H9 (cell line): ENCODE measurements at regions not wholly inside any gene's neighbourhood (a gene's known extent, or its start where the extent isn't known, plus 50 kb on each side); places are given as distances from the start of the nearest gene placed in this dataset.

Experiments used
- DNase-seq: peaks from one replicate; pipeline ENCODE4 v3.0.0-alpha.2; 2017
- H2AFZ ChIP-seq: one replicate; pipeline ENCODE4 v1.6.1; 2013; ENCODE audit warnings: mild to moderate bottlenecking, low read length, control low read depth, moderate library complexity
- H2AK5ac ChIP-seq: 2 replicates; pipeline ENCODE4 v1.6.1; 2013; ENCODE audit warnings: low read length, control low read depth, mixed read lengths; ENCODE audit not compliant: insufficient read length
- H2BK120ac ChIP-seq: one replicate; pipeline ENCODE4 v1.6.1; 2013; ENCODE audit warnings: low read depth, mild to moderate bottlenecking, low read length, control low read depth, inconsistent platforms; ENCODE audit not compliant: poor library complexity, severe bottlenecking
- H2BK12ac ChIP-seq: 2 replicates; pipeline ENCODE4 v1.6.1; 2013; ENCODE audit warnings: low read length, control low read depth, mixed read lengths, low read depth; ENCODE audit not compliant: insufficient read length
- H2BK15ac ChIP-seq: 2 replicates; pipeline ENCODE4 v1.6.1; 2013; ENCODE audit warnings: low read depth, low read length, control low read depth
- H2BK20ac ChIP-seq: one replicate; pipeline ENCODE4 v1.6.1; 2013; ENCODE audit warnings: low read depth, mild to moderate bottlenecking, low read length, control low read depth, inconsistent platforms; ENCODE audit not compliant: poor library complexity, severe bottlenecking
- H2BK5ac ChIP-seq: 2 replicates; pipeline ENCODE4 v1.6.1; 2013; ENCODE audit warnings: low read length, control low read depth, mixed read lengths; ENCODE audit not compliant: insufficient read length
- H3K14ac ChIP-seq: 2 replicates; pipeline ENCODE4 v1.6.1; 2013; ENCODE audit warnings: low read length, control low read depth; ENCODE audit not compliant: insufficient read depth
- H3K18ac ChIP-seq: 2 replicates; pipeline ENCODE4 v1.6.1; 2013; ENCODE audit warnings: low read depth, mild to moderate bottlenecking, mixed read lengths, low read length, control low read depth; ENCODE audit not compliant: insufficient read length
- H3K23ac ChIP-seq: 2 replicates; pipeline ENCODE4 v1.6.1; 2013; ENCODE audit warnings: low read length, control low read depth, mixed read lengths, low read depth; ENCODE audit not compliant: insufficient read length
- H3K23me2 ChIP-seq: 2 replicates; pipeline ENCODE4 v1.6.1; 2013; ENCODE audit warnings: low read depth, mild to moderate bottlenecking, mixed read lengths, low read length, control low read depth; ENCODE audit not compliant: insufficient read length, poor library complexity, severe bottlenecking
- H3K27ac ChIP-seq: 2 replicates; pipeline ENCODE4 v1.5.1; 2013; ENCODE audit warnings: low read length, control low read depth, mixed read lengths, low read depth; ENCODE audit not compliant: insufficient read length
- H3K27me3 ChIP-seq: 2 replicates; pipeline ENCODE4 v1.6.1; 2013; ENCODE audit warnings: low read length, control low read depth, inconsistent platforms; ENCODE audit not compliant: insufficient read depth
- H3K4ac ChIP-seq: 2 replicates; pipeline ENCODE4 v1.6.1; 2013; ENCODE audit warnings: low read depth, mild to moderate bottlenecking, control low read depth, inconsistent platforms, low read length, moderate library complexity
- H3K4me1 ChIP-seq: 2 replicates; pipeline ENCODE4 v1.6.1; 2013; ENCODE audit warnings: low read length, control low read depth, inconsistent platforms; ENCODE audit not compliant: insufficient read depth
- H3K4me2 ChIP-seq: 2 replicates; pipeline ENCODE4 v1.6.1; 2013; ENCODE audit warnings: low read length, control low read depth, mixed read lengths; ENCODE audit not compliant: insufficient read length, insufficient read depth
- H3K56ac ChIP-seq: 2 replicates; pipeline ENCODE4 v1.6.1; 2013; ENCODE audit warnings: low read depth, mild to moderate bottlenecking, mixed read lengths, low read length, control low read depth; ENCODE audit not compliant: insufficient read length
- H3K79me1 ChIP-seq: 2 replicates; pipeline ENCODE4 v1.6.1; 2013; ENCODE audit warnings: low read depth, mild to moderate bottlenecking, moderate library complexity, low read length, control low read depth, inconsistent platforms; ENCODE audit not compliant: insufficient read depth, poor library complexity, severe bottlenecking
- H3K79me2 ChIP-seq: 2 replicates; pipeline ENCODE4 v1.6.1; 2013; ENCODE audit warnings: low read length, control low read depth, inconsistent platforms; ENCODE audit not compliant: insufficient read depth
- H3K9ac ChIP-seq: 2 replicates; pipeline ENCODE4 v1.6.1; 2013; ENCODE audit warnings: low read length, control low read depth, mixed read lengths; ENCODE audit not compliant: insufficient read length; ENCODE audit errors: extremely low read depth
- H3K9me3 ChIP-seq: one replicate; pipeline ENCODE4 v1.6.1; 2013; ENCODE audit warnings: low read depth, low read length, inconsistent platforms; ENCODE audit not compliant: control insufficient read depth
- H3T11ph ChIP-seq: one replicate; pipeline ENCODE4 v1.6.1; 2013; ENCODE audit warnings: mild to moderate bottlenecking, low read length, control low read depth, inconsistent platforms
- H4K20me1 ChIP-seq: one replicate; pipeline ENCODE4 v1.6.1; 2013; ENCODE audit not compliant: control insufficient read depth, insufficient read length, insufficient read depth
- H4K5ac ChIP-seq: 2 replicates; pipeline ENCODE4 v1.6.1; 2013; ENCODE audit warnings: low read depth, mild to moderate bottlenecking, mixed read lengths, low read length, control low read depth; ENCODE audit not compliant: insufficient read length
- H4K8ac ChIP-seq: replicated peaks from 2 replicates; pipeline ENCODE4 v1.6.1; 2013; ENCODE audit warnings: low read length, control low read depth, mixed read lengths, low read depth; ENCODE audit not compliant: insufficient read length
- H4K91ac ChIP-seq: 2 replicates; pipeline ENCODE4 v1.6.1; 2013; ENCODE audit warnings: low read depth, mild to moderate bottlenecking, moderate library complexity, mixed read lengths, low read length, control low read depth; ENCODE audit not compliant: insufficient read length
- H3K27ac Mint-ChIP-seq, 3 experiments: 2 replicates in 2 of 3; 3 replicates in 1 of 3; pipeline ENCODE4 v1.8.0; 2020 to 2021; ENCODE audit warnings: mixed read lengths in 3 of 3, mild to moderate bottlenecking in 1 of 3, moderate library complexity in 1 of 3
- H3K27me3 Mint-ChIP-seq: 2 replicates; pipeline ENCODE4 v1.8.0; 2021; ENCODE audit warnings: low read depth, mild to moderate bottlenecking, moderate library complexity, mixed read lengths
- H3K36me3 Mint-ChIP-seq, 3 experiments: 2 replicates in 2 of 3; 3 replicates in 1 of 3; pipeline ENCODE4 v1.8.0; 2020 to 2021; ENCODE audit warnings: low read depth in 3 of 3, mixed read lengths in 3 of 3; ENCODE audit not compliant: insufficient read depth in 1 of 3
- H3K4me1 Mint-ChIP-seq, 2 experiments: 2 replicates each; pipeline ENCODE4 v1.8.0; 2020; ENCODE audit warnings: mixed read lengths in 2 of 2
- H3K4me3 Mint-ChIP-seq, 2 experiments: 2 replicates in 1 of 2; 3 replicates in 1 of 2; pipeline ENCODE4 v1.8.0; 2020 to 2021; ENCODE audit warnings: mild to moderate bottlenecking in 2 of 2, mixed read lengths in 2 of 2, moderate library complexity in 1 of 2
- H3K9me3 Mint-ChIP-seq, 2 experiments: 2 replicates in 1 of 2; 3 replicates in 1 of 2; pipeline ENCODE4 v1.8.0; 2020; ENCODE audit warnings: mild to moderate bottlenecking in 2 of 2, mixed read lengths in 2 of 2, moderate library complexity in 1 of 2
- WGBS: extraction: QIAGEN DNeasy Blood & Tissue Kit; methylation state at CpG from one replicate; pipeline ENCODE4 v1.1.7; 2013; ENCODE audit warnings: missing lambda C conversion rate, low lambda C conversion rate, mixed read lengths; ENCODE audit not compliant: insufficient read length; ENCODE audit errors: extremely low coverage; 5-methylcytosine and 5-hydroxymethylcytosine counted together
- TF ChIP-seq, protein P1 (sequence below): fragments of 200-600 bp; sonication (generic); conservative IDR thresholded peaks from 3 replicates; pipeline ENCODE4 v1.8.0; 2021; ENCODE audit warnings: antibody characterized with exemption, mild to moderate bottlenecking

DNA sequence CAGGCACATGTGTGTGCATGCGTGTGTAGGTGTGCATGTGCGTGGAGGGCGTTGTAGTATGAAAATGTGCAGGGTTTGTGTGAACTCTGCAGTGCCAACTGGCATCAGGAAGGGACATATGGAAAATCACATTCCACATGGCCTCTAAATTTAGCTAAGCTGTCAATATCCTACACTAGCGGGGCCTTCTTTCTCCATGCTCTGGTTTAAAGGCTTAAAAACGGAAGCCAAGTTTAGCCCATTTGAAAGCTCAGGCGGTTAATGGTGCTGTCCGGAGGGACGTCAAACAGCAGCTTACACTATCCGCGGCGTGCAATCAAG lies 144.1 kb upstream of the NOCT start:
- Mint-ChIP-seq H3K4me1 (peaks cover 7 to 14% of the 10 kb centered on the region in 2 experiments), H3K4me3 (no peak overlapping the region), H3K27me3 (0 out of 2 replicates have a peak, but pooled peaks cover 2% of the 10 kb centered on the region), H3K27ac (no peak overlapping the region), H3K36me3 (no peaks in the 10 kb centered on the region), H3K9me3 (no peaks in the 10 kb centered on the region)
- no peaks in the 10 kb centered on the region for H3K23me2 ChIP-seq
- no peak overlapping the region for H3K23ac ChIP-seq
- H3K4me2 ChIP-seq, result no peak overlapping the region
- H2BK12ac ChIP-seq, result no peak overlapping the region
- H3K79me1 ChIP-seq, result no peaks in the 10 kb centered on the region
- H3K14ac ChIP-seq, result no peak overlapping the region
- H2BK5ac ChIP-seq, result no peak overlapping the region
- no peak overlapping the region for H3T11ph ChIP-seq
- H4K8ac ChIP-seq, result no peak overlapping the region
- no peak overlapping the region for H2BK15ac ChIP-seq
- TF ChIP-seq, protein P1, sequence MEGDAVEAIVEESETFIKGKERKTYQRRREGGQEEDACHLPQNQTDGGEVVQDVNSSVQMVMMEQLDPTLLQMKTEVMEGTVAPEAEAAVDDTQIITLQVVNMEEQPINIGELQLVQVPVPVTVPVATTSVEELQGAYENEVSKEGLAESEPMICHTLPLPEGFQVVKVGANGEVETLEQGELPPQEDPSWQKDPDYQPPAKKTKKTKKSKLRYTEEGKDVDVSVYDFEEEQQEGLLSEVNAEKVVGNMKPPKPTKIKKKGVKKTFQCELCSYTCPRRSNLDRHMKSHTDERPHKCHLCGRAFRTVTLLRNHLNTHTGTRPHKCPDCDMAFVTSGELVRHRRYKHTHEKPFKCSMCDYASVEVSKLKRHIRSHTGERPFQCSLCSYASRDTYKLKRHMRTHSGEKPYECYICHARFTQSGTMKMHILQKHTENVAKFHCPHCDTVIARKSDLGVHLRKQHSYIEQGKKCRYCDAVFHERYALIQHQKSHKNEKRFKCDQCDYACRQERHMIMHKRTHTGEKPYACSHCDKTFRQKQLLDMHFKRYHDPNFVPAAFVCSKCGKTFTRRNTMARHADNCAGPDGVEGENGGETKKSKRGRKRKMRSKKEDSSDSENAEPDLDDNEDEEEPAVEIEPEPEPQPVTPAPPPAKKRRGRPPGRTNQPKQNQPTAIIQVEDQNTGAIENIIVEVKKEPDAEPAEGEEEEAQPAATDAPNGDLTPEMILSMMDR, result no peak
- H3K4ac ChIP-seq, result no peak overlapping the region
- no peak overlapping the region for H3K9ac ChIP-seq
- H3K27me3 ChIP-seq, result no peaks in the 10 kb centered on the region; the same call in 1 of the 2 replicates
- H2BK20ac ChIP-seq, result no peak overlapping the region
- no peak overlapping the region for H2AK5ac ChIP-seq
- no peak overlapping the region for H4K5ac ChIP-seq
- no peak overlapping the region for H4K91ac ChIP-seq
- H2BK120ac ChIP-seq, result no peak overlapping the region
- H2AFZ ChIP-seq, result no peak overlapping the region
- DNase-seq, result no peak
- H4K20me1 ChIP-seq, result no peaks in the 10 kb centered on the region
- H3K79me2 ChIP-seq, result no peaks in the 10 kb centered on the region
- no peak overlapping the region for H3K27ac ChIP-seq
- H3K9me3 ChIP-seq, result no peaks in the 10 kb centered on the region
- H3K56ac ChIP-seq, result no peak overlapping the region
- no CpG with 5 or more reads among the region's 11 CpGs for WGBS
- no peaks in the 10 kb centered on the region; the same call in 1 of the 2 replicates for H3K4me1 ChIP-seq
- H3K18ac ChIP-seq, result no peak overlapping the region
